ENCODE measurements at regions not wholly inside any gene's neighbourhood (a gene's known extent, or its start where the extent isn't known, plus 50 kb on each side); places are given as distances from the start of the nearest gene placed in this dataset.
"Not testable (repeated sequence)": the region's sequence is repeated elsewhere in the genome, so short reads cannot be mapped to it uniquely, and the experiment has no call there.

GRCh38 chr11:121873766-121874165 lies 242.2 kb downstream of the BLID start:
- DNase-seq (ENCODE audit: low read depth in 4 of 4, low spot score in 3 of 4): no peak

DNA sequence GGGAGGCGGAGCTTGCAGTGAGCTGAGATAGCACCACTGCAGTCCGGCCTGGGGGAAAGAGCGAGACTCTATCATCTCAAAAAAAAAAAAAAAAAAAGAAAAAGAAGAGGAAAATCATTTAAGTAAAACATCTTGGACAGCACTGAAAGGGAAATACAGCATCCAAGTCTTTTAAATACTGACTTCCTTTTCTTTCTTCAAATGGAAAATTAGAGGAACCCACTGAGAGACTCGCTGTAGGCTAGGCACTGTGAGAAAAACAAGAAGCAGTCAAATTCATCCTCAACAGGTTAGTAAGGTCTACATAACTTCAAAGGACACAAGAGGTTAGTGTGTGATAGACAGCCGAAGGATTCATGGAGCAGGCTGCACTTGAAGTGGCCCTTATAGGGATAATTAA lies 243.7 kb downstream of the BLID start:
- DNase-seq (ENCODE audit: low read depth in 4 of 4, low spot score in 3 of 4): no peak

- DNase-seq (ENCODE audit: low read depth in 4 of 4, low spot score in 3 of 4): no peak
Observed at GRCh38 chr11:121870206-121871045, 245.6 kb downstream of the BLID start.

GRCh38 chr11:121869478-121869877 lies 246.5 kb downstream of the BLID start:
- DNase-seq (ENCODE audit: low read depth in 4 of 4, low spot score in 3 of 4): no peak

- no peak for DNase-seq (ENCODE audit: low read depth in 4 of 4, low spot score in 3 of 4)
Observed at GRCh38 chr11:121866754-121867153, 249.3 kb downstream of the BLID start.

DNA sequence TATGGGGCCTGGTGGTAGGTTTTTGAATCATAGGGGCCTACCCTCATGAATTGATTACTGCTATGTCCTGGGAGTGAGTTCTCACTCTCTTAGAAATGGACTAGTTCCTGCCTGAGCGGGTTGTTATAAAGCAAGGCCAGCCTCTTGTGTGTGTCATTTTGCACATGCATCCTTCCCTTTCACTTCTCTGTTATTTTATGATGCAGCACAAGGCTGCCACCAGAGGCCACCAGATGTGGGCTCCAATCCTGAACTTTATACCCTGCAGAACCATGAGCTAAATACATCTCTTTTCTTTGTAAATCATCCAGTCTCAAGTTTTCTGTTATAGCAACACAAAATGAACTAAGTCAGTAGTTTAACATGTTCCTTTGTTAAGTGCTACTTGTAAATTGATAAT lies 251.4 kb downstream of the BLID start:
- no peak for DNase-seq (ENCODE audit: low read depth in 4 of 4, low spot score in 3 of 4)

DNA sequence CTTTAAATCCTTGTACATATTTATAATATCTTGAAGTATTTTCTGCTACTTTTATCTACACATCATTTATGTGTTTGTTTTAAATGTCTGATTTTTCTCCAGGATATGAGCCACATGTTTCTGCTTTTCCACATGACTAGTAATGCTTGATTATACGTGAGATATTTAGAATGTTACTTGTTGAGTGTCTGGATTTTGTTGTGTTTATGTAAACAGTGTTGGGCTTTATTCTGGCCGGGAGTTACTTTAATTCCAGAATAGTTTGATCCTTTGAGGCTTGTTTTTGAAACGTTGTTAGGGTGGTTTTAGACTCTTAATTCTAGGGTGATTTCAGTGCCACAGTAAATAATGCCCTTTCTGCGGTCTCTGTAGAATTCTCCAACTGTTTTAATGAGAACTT lies 252.9 kb downstream of the BLID start:
- no peak for DNase-seq (ENCODE audit: low read depth in 4 of 4, low spot score in 3 of 4)

GRCh38 chr11:121855138-121855537 lies 260.9 kb downstream of the BLID start:
- DNase-seq (ENCODE audit: low read depth in 4 of 4, low spot score in 3 of 4): not testable (repeated sequence)

DNA sequence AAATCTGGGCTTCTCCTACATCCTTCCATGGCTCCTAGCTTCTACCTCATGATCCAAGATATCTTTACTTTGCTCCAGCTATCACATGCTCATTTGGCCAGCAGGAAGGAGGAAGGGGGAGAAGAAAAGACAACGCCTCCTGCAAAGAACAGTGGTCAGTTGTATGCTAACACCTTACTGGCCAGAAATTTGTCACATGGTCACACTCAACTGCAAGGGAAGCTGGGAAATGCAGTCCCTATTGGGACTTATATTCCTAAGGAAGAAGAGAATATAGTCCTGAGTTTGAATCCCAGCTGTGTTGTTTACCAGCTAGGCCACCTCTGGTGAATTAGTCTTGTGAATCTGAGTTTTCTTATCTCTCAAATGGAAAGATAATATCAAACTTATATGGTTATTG lies 272.0 kb downstream of the BLID start:
- no peak for DNase-seq (ENCODE audit: low read depth in 4 of 4, low spot score in 3 of 4)

DNA sequence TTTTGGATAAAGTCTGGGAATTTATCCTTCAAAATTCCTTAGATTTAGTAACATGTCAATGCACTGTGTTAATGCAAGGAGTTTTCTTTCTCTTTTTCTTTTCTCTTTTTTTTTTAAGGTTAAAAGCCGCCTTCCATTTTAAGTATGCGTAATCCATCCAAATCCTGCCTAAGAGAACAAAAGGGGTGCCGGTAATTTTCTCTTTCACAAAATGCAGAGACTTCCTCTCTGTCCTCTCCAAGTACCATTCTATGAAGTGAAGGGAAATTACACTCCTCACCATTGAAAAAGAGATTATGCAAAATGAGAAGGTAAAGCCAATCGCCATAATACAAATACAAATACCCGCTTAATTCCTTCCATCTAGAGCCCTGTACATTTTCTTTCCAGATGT lies 273.8 kb downstream of the BLID start:
- no peak for DNase-seq (ENCODE audit: low read depth in 4 of 4, low spot score in 3 of 4)

- DNase-seq (ENCODE audit: low read depth in 4 of 4, low spot score in 3 of 4): no peak
Observed at GRCh38 chr11:121841487-121842191, 274.4 kb downstream of the BLID start.

- no peak for DNase-seq (ENCODE audit: low read depth in 4 of 4, low spot score in 3 of 4)
Observed at GRCh38 chr11:121839781-121840180, 276.2 kb downstream of the BLID start.

DNA sequence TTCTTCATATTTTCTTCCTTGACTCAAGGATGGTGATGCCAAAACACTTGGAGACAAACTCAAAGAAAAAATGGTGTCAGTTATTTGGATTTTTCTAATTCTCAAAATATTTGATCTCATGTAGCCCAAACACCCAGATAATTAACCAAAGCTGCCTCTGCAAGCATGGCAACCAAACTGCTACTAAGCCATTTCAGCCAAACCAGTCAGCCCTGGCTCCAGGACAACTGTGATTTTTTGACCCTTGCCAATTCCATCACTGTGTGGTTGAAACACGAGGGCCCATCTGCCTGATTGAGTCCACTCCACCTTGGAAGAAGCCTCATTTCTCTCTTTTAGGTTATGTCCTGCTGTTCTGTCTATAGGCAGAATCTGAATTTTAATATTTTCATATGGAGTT lies 277.4 kb downstream of the BLID start:
- DNase-seq (ENCODE audit: low read depth in 4 of 4, low spot score in 3 of 4): no peak

DNA sequence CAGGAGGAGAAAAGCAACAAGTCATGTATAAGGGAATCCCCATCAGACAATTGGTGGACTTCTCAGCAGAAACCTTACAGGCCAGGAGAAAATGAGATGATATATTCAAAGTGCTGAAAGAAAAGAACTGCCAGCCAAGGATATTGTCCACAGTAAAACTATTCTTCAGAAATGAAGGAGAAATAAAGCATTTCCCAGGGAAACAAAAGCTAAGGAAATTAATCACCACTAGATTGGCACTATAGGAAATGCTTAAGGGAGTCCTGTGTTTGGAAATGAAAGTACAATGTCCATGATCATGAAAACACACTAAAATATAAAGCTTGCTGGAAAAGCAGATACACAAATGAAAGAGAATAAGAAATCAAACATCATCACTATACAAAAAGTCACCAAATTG lies 282.0 kb downstream of the BLID start:
- DNase-seq (ENCODE audit: low read depth in 4 of 4, low spot score in 3 of 4): no peak

DNA sequence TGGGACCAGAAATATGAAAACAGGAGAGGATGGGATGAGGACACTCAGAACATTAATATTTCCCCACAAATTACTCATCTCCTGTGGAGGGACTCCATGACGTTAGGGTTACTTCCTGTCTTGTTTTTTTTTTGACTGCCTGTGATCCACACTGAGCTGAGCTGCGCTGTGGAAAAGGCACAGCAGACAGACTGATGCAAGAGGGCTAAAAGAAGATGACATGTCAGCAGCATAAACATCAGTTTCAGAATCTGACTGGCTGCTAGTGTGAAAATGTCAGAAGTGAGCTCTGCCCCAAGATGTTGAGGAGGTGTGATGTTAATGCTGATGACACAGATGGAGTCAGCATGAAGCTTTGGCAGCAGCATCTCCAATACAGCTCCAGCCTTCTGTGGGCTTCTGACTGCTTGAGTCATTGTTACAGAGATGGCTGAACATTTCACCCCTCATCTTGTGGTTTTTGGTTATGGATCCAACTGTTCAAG lies 286.8 kb downstream of the BLID start:
- no peak for DNase-seq (ENCODE audit: low read depth in 4 of 4, low spot score in 3 of 4)

DNA sequence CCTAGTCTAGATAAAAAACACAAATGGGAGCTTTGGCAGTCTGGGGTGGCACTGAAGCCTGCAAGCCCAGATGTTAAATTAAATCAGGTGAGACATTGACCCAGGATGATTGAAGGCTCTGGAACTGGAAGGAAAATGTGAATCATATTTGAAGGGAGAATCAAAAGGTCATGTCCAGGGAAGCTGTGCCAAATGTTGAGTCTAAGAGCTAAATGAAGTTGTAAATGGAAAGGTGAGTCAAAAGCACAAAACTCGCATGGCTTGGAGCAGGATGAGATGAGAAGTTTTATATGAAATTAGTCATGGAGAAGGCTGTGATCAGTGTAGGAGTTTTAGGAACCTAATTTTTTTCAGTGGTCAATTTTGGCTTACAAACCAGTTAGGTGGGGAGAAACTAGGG lies 301.1 kb downstream of the BLID start:
- no peak for DNase-seq (ENCODE audit: low read depth in 4 of 4, low spot score in 3 of 4)

DNA sequence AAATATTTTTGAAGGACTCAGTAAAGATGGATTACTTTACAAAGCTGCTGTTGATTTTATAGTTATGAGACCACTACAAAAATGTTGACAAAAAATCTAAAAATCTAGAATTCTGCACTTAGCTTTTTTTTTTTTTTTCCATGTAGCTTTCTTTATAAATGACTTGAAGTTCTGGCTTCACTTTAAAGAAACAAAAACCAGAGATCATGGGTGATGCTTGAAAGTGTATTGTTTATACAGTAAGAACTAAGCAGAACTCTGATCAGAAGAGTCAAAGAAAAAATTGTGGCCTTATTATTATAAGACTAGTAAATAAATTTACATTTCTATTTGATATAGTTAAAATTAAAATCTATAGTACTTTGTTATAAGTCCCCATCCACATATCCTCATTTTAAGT lies 301.7 kb downstream of the BLID start:
- DNase-seq (ENCODE audit: low read depth in 4 of 4, low spot score in 3 of 4): no peak

DNA sequence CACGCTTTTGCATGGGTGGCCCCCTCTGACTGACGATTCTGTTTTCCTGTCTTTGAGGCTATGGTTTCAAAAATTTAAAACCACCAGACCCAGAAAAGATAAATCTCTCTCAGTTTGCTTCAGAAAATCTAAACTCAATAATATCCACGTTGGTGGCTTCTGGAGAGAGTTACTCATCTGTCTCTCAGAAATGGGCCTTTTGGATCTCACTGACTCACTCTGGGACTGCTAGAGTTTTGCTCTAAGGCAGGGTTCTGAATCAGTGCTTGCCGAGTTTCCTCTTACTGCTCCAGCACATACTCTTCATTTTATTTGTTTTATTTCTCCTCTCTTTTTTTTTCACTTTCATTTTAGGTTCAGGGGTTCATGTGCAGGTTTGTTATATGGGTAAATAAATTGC lies 305.7 kb downstream of the BLID start:
- no peak for DNase-seq (ENCODE audit: low read depth in 4 of 4, low spot score in 3 of 4)

DNA sequence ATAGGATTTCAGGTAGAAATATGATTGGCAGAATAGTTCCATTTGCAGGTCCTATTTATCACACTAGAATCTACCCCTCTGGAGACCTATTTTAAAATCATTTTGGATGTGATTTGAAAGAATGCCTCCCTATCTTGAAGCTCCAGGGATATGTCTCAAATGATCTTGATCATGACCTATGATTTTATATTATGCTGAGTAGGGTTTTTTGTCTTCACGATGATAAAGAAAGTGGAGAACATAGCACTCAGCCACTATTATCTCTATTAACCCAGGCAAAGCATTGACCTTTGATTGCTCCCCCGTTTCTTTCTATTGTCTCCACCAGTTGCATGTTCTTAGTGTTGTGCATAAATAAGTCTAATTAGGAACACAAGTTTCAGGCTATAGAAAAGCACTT lies 307.9 kb downstream of the BLID start:
- no peak for DNase-seq (ENCODE audit: low read depth in 4 of 4, low spot score in 3 of 4)

DNA sequence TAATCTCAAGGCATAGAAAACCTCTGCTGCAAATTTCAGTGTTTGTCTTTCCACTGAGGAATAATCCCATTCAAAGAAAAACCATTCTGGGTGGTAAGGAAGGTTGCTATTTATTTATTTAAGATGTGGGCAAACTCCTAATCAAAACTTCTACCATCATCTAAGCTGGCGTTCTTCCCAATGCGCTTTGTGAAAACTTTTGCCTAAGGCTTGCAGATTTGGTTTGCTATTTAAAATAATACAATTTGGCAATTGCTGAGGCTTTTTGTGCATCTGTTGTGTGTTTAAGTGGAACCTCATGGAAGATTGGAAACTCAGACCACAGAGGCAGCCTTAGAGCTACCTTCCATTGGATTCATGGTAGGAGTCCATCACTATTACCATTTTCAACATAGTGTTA lies 309.0 kb downstream of the BLID start:
- DNase-seq (ENCODE audit: low read depth in 4 of 4, low spot score in 3 of 4): no peak

DNA sequence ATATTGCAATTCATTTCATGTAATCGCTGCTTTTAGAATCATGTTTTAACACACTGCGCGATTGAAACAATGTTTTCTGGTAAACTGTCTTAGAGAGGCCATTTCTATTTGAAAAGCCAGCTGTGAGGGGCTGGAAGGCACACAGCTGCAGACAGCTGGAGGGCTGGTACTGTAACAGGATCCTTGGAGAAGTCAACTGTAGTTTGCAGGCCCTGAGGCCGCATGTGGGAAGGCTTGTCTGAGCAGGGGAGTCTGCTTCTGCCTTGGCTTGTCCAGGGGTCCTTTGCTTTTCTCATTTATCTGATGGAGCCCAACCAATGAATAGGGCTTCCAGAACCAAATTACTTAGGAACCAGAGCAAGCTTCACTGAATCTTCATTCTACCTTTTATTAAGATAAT lies 313.5 kb downstream of the BLID start:
- peak; percentile 66 to 78 (median 74) for DNase-seq (ENCODE audit: low read depth in 4 of 4, low spot score in 3 of 4)

DNA sequence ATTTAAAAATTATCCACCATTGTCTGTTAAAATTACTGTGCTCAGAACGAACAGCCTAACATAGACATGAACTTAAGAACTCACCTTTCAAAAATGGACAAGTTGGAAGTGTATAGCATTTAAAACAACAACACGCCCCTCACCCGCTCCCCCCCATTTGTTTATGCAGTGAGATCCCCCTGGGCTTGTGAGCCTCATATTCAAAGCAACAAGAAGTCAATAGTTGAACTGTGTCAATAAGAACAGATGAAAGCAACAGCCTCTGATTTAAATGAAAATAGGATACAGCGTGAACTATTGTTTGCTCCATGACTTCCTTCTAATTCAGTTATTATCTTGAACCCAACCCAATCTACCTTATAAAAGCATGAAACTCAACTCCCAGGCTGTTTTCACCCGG lies 314.2 kb downstream of the BLID start:
- no peak for DNase-seq (ENCODE audit: low read depth in 4 of 4, low spot score in 3 of 4)

Measured in left renal pelvis (tissue), 4 donors.